ENCODE measurements at regions not wholly inside any gene's neighbourhood (a gene's known extent, or its start where the extent isn't known, plus 50 kb on each side); places are given as distances from the start of the nearest gene placed in this dataset.

DNA sequence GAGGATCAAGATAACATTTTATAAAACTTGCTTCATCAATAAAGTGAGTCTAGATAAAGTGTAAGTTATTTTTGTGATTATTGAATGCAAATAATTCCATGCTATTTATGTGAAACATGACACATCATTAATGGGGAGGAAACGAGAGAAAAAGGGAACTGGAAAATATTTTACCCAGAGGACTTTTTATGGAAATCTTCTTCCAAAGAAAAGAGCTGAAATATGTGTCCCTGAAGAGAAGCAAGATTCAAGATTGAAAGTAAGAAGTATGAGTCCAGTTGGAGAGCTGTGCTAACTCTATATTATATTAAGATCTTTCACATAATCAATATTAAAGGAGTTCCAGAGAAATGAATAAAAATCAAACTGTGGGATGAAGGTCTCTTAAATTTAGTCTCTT lies 1361.8 kb downstream of the GATA3 start:
- no peak for DNase-seq
- no peak overlapping the region for H3K4me3 ChIP-seq (replicated peaks in 1 of 3)
- no peak overlapping the region for H3K27ac ChIP-seq
- no peaks in the 10 kb centered on the region for H3K27me3 ChIP-seq
- H3K36me3 ChIP-seq, result no peaks in the 10 kb centered on the region
- TF ChIP-seq, protein P1, sequence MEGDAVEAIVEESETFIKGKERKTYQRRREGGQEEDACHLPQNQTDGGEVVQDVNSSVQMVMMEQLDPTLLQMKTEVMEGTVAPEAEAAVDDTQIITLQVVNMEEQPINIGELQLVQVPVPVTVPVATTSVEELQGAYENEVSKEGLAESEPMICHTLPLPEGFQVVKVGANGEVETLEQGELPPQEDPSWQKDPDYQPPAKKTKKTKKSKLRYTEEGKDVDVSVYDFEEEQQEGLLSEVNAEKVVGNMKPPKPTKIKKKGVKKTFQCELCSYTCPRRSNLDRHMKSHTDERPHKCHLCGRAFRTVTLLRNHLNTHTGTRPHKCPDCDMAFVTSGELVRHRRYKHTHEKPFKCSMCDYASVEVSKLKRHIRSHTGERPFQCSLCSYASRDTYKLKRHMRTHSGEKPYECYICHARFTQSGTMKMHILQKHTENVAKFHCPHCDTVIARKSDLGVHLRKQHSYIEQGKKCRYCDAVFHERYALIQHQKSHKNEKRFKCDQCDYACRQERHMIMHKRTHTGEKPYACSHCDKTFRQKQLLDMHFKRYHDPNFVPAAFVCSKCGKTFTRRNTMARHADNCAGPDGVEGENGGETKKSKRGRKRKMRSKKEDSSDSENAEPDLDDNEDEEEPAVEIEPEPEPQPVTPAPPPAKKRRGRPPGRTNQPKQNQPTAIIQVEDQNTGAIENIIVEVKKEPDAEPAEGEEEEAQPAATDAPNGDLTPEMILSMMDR (IDR thresholded peaks at IDR 0.05), result no peak
- TF ChIP-seq POLR2A (IDR thresholded peaks at IDR 0.05), result no peak
- H3K9me3 ChIP-seq, result no peaks in the 10 kb centered on the region
- WGBS, 2 donors, result 58% methylated on average over 1 of the region's 1 CpG
- H3K4me1 ChIP-seq, result no peaks in the 10 kb centered on the region
- intact Hi-C loops (cut with DNase I), result no loop called here

DNA sequence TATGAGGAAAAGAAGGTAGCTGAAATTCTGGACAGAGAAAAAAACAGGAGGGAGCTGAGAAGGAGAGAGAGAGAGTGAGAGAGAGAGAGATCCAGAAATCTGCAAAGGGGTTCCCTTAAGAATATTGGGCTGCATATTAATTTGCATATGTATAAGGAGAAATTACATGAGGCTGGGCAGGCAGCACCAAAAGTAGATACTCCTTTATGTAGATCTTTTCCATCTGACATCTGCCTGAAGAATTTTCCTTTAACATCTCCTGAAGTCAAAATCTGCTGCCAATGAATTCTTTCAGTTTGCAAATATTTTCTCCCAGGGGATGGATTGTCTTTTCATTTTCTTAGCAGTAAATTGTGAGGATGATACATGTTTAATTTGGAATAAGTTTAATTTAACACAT lies 1365.3 kb downstream of the GATA3 start:
- Histone ChIP-seq H3K36me3 (no peaks in the 10 kb centered on the region), H3K9me3 (no peaks in the 10 kb centered on the region), H3K4me3 (replicated peaks in 1 of 3) (no peak overlapping the region), H3K27ac (no peak overlapping the region), H3K27me3 (no peaks in the 10 kb centered on the region), H3K4me1 (no peaks in the 10 kb centered on the region)
- TF ChIP-seq POLR2A (IDR thresholded peaks at IDR 0.05), result no peak
- TF ChIP-seq, protein P1 (IDR thresholded peaks at IDR 0.05), result no peak
- intact Hi-C loops (cut with DNase I), result no loop called here
- DNase-seq, result no peak

DNA sequence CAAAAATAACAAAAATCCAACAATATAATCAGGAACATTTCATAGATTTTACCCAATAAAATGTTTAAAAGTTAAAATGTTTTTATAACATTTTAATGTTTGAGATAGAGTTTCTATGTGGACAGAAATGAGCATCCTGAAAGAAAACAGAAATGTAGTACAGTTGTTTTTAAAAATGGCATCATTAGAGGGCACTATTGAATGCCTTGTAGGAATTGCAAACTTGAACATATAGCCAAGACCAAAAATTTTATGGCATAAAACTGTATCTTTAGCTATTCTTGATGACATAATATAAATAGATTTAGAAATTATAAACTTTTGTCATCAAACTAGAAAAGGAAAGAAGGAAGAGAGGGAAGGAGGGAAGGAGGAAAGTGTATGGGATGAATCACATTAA lies 1372.7 kb downstream of the GATA3 start:
- no peaks in the 10 kb centered on the region for H3K27me3 ChIP-seq
- intact Hi-C loops (cut with DNase I), result no loop called here
- TF ChIP-seq, protein P1 (IDR thresholded peaks at IDR 0.05), result no peak
- no peak for TF ChIP-seq POLR2A (IDR thresholded peaks at IDR 0.05)
- no peak overlapping the region for H3K4me3 ChIP-seq (replicated peaks in 1 of 3)
- DNase-seq, result no peak
- no peak overlapping the region for H3K27ac ChIP-seq
- H3K36me3 ChIP-seq, result no peaks in the 10 kb centered on the region
- H3K9me3 ChIP-seq, result no peaks in the 10 kb centered on the region
- H3K4me1 ChIP-seq, result no peaks in the 10 kb centered on the region

DNA sequence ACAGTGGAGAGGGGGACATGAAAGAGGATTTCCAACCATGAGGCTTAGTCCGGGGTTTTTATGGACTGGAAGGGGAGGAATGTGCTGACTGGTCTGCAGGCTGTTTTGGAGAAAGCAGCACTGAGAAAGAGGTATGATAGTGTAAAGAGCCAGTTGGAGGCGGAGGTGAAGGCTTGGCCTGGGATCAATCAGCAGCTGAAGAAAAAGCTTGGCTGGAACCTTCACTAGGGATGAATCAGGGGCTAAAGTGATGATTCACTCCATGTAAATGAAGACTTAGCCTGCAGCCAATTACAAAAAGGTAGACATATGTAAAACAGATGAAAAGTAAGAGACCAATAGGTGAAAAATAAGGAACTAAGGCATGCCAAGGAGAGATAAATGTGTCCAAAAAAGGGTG lies 1382.6 kb downstream of the GATA3 start:
- Histone ChIP-seq H3K4me1 (no peaks in the 10 kb centered on the region), H3K36me3 (no peaks in the 10 kb centered on the region), H3K27me3 (no peaks in the 10 kb centered on the region), H3K9me3 (no peaks in the 10 kb centered on the region), H3K4me3 (replicated peaks in 1 of 3) (no peak overlapping the region), H3K27ac (no peak overlapping the region)
- DNase-seq, result no peak
- no peak for TF ChIP-seq POLR2A (IDR thresholded peaks at IDR 0.05)
- TF ChIP-seq, protein P1 (IDR thresholded peaks at IDR 0.05), result no peak
- WGBS, 2 donors, result 80 to 93% methylated on average over 2 of the region's 2 CpGs
- intact Hi-C loops (cut with DNase I), result no loop called here

DNA sequence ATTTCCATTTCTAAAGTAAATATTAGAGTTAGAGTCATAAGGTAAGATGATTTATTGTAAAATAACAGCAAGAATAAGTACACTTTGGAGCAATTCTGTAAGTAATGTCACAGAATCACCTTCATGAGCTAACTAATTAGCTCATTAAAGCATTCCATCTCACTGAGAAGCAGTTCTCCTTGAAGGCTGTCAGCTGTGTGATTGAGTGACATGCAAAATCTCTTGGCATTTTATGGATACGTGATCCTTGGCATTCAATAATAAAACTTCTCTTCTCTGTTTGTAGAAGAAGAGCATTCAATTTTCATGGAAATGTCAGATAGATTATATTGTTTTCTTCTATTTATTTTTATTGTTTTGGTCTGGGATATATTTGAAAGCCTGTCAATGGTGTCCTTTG lies 1389.3 kb downstream of the GATA3 start:
- 69 to 72% methylated on average over 1 of the region's 1 CpG for WGBS, 2 donors

More for the DNA sequence above, 1389.3 kb downstream of the GATA3 start:
- TF ChIP-seq POLR2A (IDR thresholded peaks at IDR 0.05), result no peak
- TF ChIP-seq, protein P1 (IDR thresholded peaks at IDR 0.05), result no peak
- H3K36me3 ChIP-seq, result no peaks in the 10 kb centered on the region
- no peaks in the 10 kb centered on the region for H3K9me3 ChIP-seq
- intact Hi-C loops (cut with DNase I), result no loop called here
- no peak for DNase-seq
- no peak overlapping the region for H3K4me3 ChIP-seq (replicated peaks in 1 of 3)
- H3K27me3 ChIP-seq, result no peaks in the 10 kb centered on the region
- no peaks in the 10 kb centered on the region for H3K4me1 ChIP-seq
- no peak overlapping the region for H3K27ac ChIP-seq

Data from thyroid gland (tissue), 4 donors.